Lower leg skin (tissue), 3 donors: ENCODE measurements at regions not wholly inside any gene's neighbourhood (a gene's known extent, or its start where the extent isn't known, plus 50 kb on each side); places are given as distances from the start of the nearest gene placed in this dataset.

ENCODE experiments used
- POLR2A ChIP-seq, 2 donors: fragments of 450-650 bp; IDR thresholded peaks; one replicate each; pipeline ENCODE4 v1.6.1; 2016 to 2017; ENCODE audit warnings: antibody characterized with exemption in 2 of 2, mild to moderate bottlenecking in 1 of 2, moderate library complexity in 1 of 2
- TF ChIP-seq, protein P1 (sequence below), 3 donors: fragments of 450-650 bp; IDR thresholded peaks; one replicate each; pipeline ENCODE4 v1.5.1; 2016; ENCODE audit warnings: antibody characterized with exemption in 3 of 3, mild to moderate bottlenecking in 3 of 3, moderate library complexity in 2 of 3

DNA sequence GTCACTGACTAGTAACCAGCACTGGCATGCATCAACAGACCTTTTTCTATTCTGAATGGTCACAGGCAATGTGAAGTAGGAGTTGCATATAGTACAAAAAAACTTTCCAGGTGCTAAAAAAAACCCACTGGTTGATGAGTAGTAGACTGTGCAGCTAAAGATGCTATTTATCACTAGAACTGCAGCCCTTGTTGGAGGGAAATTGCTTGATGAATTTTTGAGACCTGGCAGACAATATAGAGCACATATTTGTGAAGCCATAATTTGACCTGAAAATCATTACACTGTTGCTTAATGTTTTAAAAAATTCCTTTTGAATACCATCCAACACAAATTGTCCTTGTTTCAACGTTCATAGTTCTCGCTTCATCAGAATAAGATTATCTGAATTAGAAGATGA is 441.0 kb downstream of the KLF12 start:
- no peak for TF ChIP-seq POLR2A (IDR thresholded peaks at IDR 0.05)
- TF ChIP-seq, protein P1, sequence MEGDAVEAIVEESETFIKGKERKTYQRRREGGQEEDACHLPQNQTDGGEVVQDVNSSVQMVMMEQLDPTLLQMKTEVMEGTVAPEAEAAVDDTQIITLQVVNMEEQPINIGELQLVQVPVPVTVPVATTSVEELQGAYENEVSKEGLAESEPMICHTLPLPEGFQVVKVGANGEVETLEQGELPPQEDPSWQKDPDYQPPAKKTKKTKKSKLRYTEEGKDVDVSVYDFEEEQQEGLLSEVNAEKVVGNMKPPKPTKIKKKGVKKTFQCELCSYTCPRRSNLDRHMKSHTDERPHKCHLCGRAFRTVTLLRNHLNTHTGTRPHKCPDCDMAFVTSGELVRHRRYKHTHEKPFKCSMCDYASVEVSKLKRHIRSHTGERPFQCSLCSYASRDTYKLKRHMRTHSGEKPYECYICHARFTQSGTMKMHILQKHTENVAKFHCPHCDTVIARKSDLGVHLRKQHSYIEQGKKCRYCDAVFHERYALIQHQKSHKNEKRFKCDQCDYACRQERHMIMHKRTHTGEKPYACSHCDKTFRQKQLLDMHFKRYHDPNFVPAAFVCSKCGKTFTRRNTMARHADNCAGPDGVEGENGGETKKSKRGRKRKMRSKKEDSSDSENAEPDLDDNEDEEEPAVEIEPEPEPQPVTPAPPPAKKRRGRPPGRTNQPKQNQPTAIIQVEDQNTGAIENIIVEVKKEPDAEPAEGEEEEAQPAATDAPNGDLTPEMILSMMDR (IDR thresholded peaks at IDR 0.05): no peak
